Upper lobe of right lung (tissue), 1 donor: ENCODE measurements at regions not wholly inside any gene's neighbourhood (a gene's known extent, or its start where the extent isn't known, plus 50 kb on each side); places are given as distances from the start of the nearest gene placed in this dataset.

Experiments
- ATAC-seq: fragments of 200-7000 bp; cut with Tn5 transposase; one replicate; pipeline ENCODE4 v1.9.1; 2020; ENCODE audit warnings: mild to moderate bottlenecking, moderate library complexity
- DNase-seq: peaks from one replicate; pipeline ENCODE4 v3.0.0-alpha.2; 2020
- H3K27ac ChIP-seq: fragments of 200-600 bp; one replicate; pipeline ENCODE4 v1.8.0; 2022
- H3K27me3 ChIP-seq: fragments of 200-600 bp; one replicate; pipeline ENCODE4 v1.8.0; 2022; ENCODE audit warnings: mild to moderate bottlenecking
- H3K36me3 ChIP-seq: fragments of 200-600 bp; one replicate; pipeline ENCODE4 v1.8.0; 2022
- H3K4me1 ChIP-seq: fragments of 200-600 bp; one replicate; pipeline ENCODE4 v1.8.0; 2022
- H3K4me3 ChIP-seq: fragments of 200-600 bp; one replicate; pipeline ENCODE4 v1.8.0; 2022; ENCODE audit warnings: mild to moderate bottlenecking
- H3K9me3 ChIP-seq: fragments of 200-600 bp; one replicate; pipeline ENCODE4 v1.8.0; 2022
- CTCF ChIP-seq: fragments of 200-600 bp; IDR thresholded peaks from one replicate; pipeline ENCODE4 v1.8.0; 2022; ENCODE audit warnings: antibody characterized with exemption
- intact Hi-C: fragments of 100-400 bp; cut with DNase I; formaldehyde crosslinking; loops from one replicate; pipeline ENCODE4 v1.11.0; 2022
- donor health status: DM: no; HTN: yes; CAD: no; lungs with severe emphysema.

- Histone ChIP-seq H3K9me3 (no peaks in the 10 kb centered on the region), H3K27ac (no peak overlapping the region), H3K27me3 (no peaks in the 10 kb centered on the region), H3K4me3 (no peak overlapping the region), H3K36me3 (no peaks in the 10 kb centered on the region), H3K4me1 (no peaks in the 10 kb centered on the region)
- no peak for ATAC-seq
- intact Hi-C loops, result no loop called here
- no peak for DNase-seq
- no peak for TF ChIP-seq CTCF
These were observed 260.8 kb downstream of the SH3BP4 start for GRCh38 chr2:235212501-235213158.

GRCh38 chr2:235215248-235215647 lies 263.4 kb downstream of the SH3BP4 start:
- Histone ChIP-seq H3K27ac (no peak overlapping the region), H3K4me3 (no peak overlapping the region), H3K9me3 (no peaks in the 10 kb centered on the region), H3K36me3 (no peaks in the 10 kb centered on the region), H3K4me1 (no peaks in the 10 kb centered on the region), H3K27me3 (no peaks in the 10 kb centered on the region)
- TF ChIP-seq CTCF, result no peak
- ATAC-seq (no peak), DNase-seq (no peak)
- intact Hi-C loops, result no loop called here

- ATAC-seq (no peak), DNase-seq (no peak)
- TF ChIP-seq CTCF, result no peak
- H3K36me3 ChIP-seq, result no peaks in the 10 kb centered on the region
- no peak overlapping the region for H3K4me3 ChIP-seq
- H3K27ac ChIP-seq, result no peak overlapping the region
- H3K9me3 ChIP-seq, result no peaks in the 10 kb centered on the region
- intact Hi-C loops, result no loop called here
- H3K27me3 ChIP-seq, result no peaks in the 10 kb centered on the region
- H3K4me1 ChIP-seq, result no peaks in the 10 kb centered on the region
These were observed 265.1 kb downstream of the SH3BP4 start for GRCh38 chr2:235216901-235217300.

GRCh38 chr2:235217846-235218245 lies 266.0 kb downstream of the SH3BP4 start:
- H3K27ac ChIP-seq, result no peak overlapping the region
- TF ChIP-seq CTCF, result no peak
- no peaks in the 10 kb centered on the region for H3K9me3 ChIP-seq
- no peak overlapping the region for H3K4me3 ChIP-seq
- no peaks in the 10 kb centered on the region for H3K27me3 ChIP-seq
- ATAC-seq (no peak), DNase-seq (no peak)
- intact Hi-C loops, result no loop called here
- no peaks in the 10 kb centered on the region for H3K4me1 ChIP-seq
- H3K36me3 ChIP-seq, result no peaks in the 10 kb centered on the region

GRCh38 chr2:235218486-235218907 lies 266.7 kb downstream of the SH3BP4 start:
- intact Hi-C loops, result no loop called here
- TF ChIP-seq CTCF, result no peak

GRCh38 chr2:235219048-235219447 lies 267.2 kb downstream of the SH3BP4 start:
- H3K4me1 ChIP-seq, result no peaks in the 10 kb centered on the region
- H3K4me3 ChIP-seq, result no peak overlapping the region
- no peaks in the 10 kb centered on the region for H3K27me3 ChIP-seq
- intact Hi-C loops, result no loop called here
- H3K36me3 ChIP-seq, result no peaks in the 10 kb centered on the region
- no peak for TF ChIP-seq CTCF
- ATAC-seq (no peak), DNase-seq (no peak)
- no peaks in the 10 kb centered on the region for H3K9me3 ChIP-seq
- no peak overlapping the region for H3K27ac ChIP-seq

More at GRCh38 chr2:235218486-235218907, 266.7 kb downstream of the SH3BP4 start:
- Histone ChIP-seq H3K27me3 (no peaks in the 10 kb centered on the region), H3K4me3 (no peak overlapping the region), H3K4me1 (no peaks in the 10 kb centered on the region), H3K9me3 (no peaks in the 10 kb centered on the region), H3K36me3 (no peaks in the 10 kb centered on the region), H3K27ac (no peak overlapping the region)
- ATAC-seq, result no peak
- DNase-seq, result no peak
